ENCODE measurements at regions not wholly inside any gene's neighbourhood (a gene's known extent, or its start where the extent isn't known, plus 50 kb on each side); places are given as distances from the start of the nearest gene placed in this dataset.
A peak's percentile ranks its signal among the peaks of the same experiment; 100 is the strongest.

- TF ChIP-seq PKNOX1 (IDR thresholded peaks at IDR 0.05), result no peak
- TF ChIP-seq PRDM15 (CRISPR knock-in tag; IDR thresholded peaks at IDR 0.05), result no peak
- no peak for TF ChIP-seq CHD2 (IDR thresholded peaks at IDR 0.05; ENCODE audit: borderline replicate concordance, low read depth, low read length)
- no peak for TF ChIP-seq SREBF1 (IDR thresholded peaks at IDR 0.05; ENCODE audit: low read length)
- peak; percentile 49; the same call in 1 of the 2 replicates for TF ChIP-seq CREB1 (IDR thresholded peaks at IDR 0.05; ENCODE audit: low read depth)
- TF ChIP-seq NR2C2 (IDR thresholded peaks at IDR 0.05; ENCODE audit: borderline replicate concordance, control insufficient read depth, insufficient read length, low read depth), result no peak
- TF ChIP-seq CHD1 (IDR thresholded peaks at IDR 0.05; ENCODE audit: low read depth, low read length), result no peak
- no peak for TF ChIP-seq STAT1 (conservative IDR thresholded peaks at IDR 0.05)
- no peak for TF ChIP-seq WRNIP1 (IDR thresholded peaks at IDR 0.05; ENCODE audit: borderline replicate concordance, low read depth, low read length)
- TF ChIP-seq BCLAF1 (IDR thresholded peaks at IDR 0.05), result no peak
- no peak for TF ChIP-seq ZNF622 (IDR thresholded peaks at IDR 0.05)
- TF ChIP-seq BRCA1 (IDR thresholded peaks at IDR 0.05; ENCODE audit: low read depth, low read length), result no peak
- TF ChIP-seq MAX (IDR thresholded peaks at IDR 0.05; ENCODE audit: low read depth, low read length), result no peak
- peak; percentile 90 for TF ChIP-seq MEF2B (IDR thresholded peaks at IDR 0.05; ENCODE audit: partially characterized antibody, poor library complexity, severe bottlenecking)
- peak; percentile 86; the same call in 1 of the 2 replicates for TF ChIP-seq NFIC (IDR thresholded peaks at IDR 0.05; ENCODE audit: low read depth, low read length)
- TF ChIP-seq CBX3 (IDR thresholded peaks at IDR 0.05; ENCODE audit: borderline replicate concordance, low read depth), result no peak
- TF ChIP-seq ESRRA (IDR thresholded peaks at IDR 0.05; ENCODE audit: low read length), result no peak
- peak; percentile 66; the same call in 1 of the 2 replicates for TF ChIP-seq BCL11A (IDR thresholded peaks at IDR 0.05; ENCODE audit: low read depth, low read length)
- no peak for TF ChIP-seq SMARCA5 (IDR thresholded peaks at IDR 0.05)
- TF ChIP-seq ZSCAN29 (IDR thresholded peaks at IDR 0.05), result 0 out of 2 replicates have a peak, but pooled peaks have one; percentile 61
- TF ChIP-seq IKZF2 (IDR thresholded peaks at IDR 0.05), result peak; percentile 89 to 91
- TF ChIP-seq SUPT20H (IDR thresholded peaks at IDR 0.05; ENCODE audit: borderline replicate concordance, control insufficient read depth, low read depth, low read length), result no peak
- TF ChIP-seq SIX5 (IDR thresholded peaks at IDR 0.05; ENCODE audit: low read depth, low read length, severe bottlenecking), result no peak
- peak; percentile 76 for TF ChIP-seq CREM (IDR thresholded peaks at IDR 0.05; ENCODE audit: low read depth)
- TF ChIP-seq DPF2 (IDR thresholded peaks at IDR 0.05), result peak; percentile 81
Measured at GRCh38 chr6:15735567-15736265, 72.9 kb upstream of the DTNBP1 start (continued).

All from GM12878 (cell line).